H54 (cell line): ENCODE measurements at regions not wholly inside any gene's neighbourhood (a gene's known extent, or its start where the extent isn't known, plus 50 kb on each side); places are given as distances from the start of the nearest gene placed in this dataset.

ENCODE experiments used
- DNase-seq: peaks from one replicate; pipeline ENCODE4 v3.0.0; 2011; ENCODE audit warnings: low spot score, mixed read lengths; ENCODE audit not compliant: insufficient read length
- FAIRE-seq: peaks from 3 replicates; lab custom pipeline; 2011; peaks lifted over from hg19 to GRCh38; lab: Jason Lieb, UNC
- POLR2A ChIP-seq: IDR thresholded peaks from 2 replicates; pipeline ENCODE4 v1.6.1; 2011; ENCODE audit warnings: low read depth, mild to moderate bottlenecking, low read length

DNA sequence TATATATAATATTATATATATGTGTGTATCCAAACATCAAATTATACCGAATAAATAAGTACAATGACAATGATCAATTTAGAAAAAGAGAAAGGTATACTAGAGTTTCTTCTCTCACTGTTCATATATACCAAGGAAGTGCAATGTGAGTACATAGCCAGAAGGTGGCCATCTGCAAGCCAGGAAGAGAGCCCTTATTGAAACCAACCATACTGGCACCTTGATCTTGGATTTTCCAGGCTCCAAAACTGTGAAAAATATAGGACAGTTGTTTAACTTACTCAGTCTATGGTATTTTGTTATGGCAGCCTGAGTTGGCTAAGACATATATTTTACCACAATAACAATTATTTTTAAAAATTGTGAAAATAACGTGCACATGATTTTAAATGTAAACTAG, 1490.2 kb upstream of the SLC39A10 start:
- DNase-seq: no peak
- FAIRE-seq: peak; percentile 81
- TF ChIP-seq POLR2A: no peak

GRCh38 chr2:194155431-194155830, 1501.6 kb upstream of the SLC39A10 start:
- FAIRE-seq (no peak), DNase-seq (no peak)
- TF ChIP-seq POLR2A: no peak

DNA sequence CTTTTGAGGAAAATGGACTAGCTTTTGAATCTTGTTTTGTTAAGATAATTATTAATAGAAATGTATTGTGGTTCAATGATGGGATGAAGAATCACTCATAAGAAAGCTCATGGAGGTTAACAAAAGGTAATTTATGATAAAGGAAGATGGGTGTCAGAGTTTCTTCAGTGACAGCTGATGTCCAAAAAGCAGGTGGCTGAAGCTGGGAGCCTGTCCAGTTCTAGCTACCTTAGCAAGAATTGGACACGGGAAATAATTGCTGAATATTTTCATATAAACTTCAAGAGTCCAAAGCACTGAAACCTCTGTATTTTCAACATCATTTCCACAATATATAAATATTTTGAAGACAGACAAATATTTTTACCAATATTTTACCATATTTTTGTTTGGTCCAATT, 1505.8 kb upstream of the SLC39A10 start:
- no peak for FAIRE-seq
- TF ChIP-seq POLR2A: no peak

GRCh38 chr2:194135463-194135862, 1521.6 kb upstream of the SLC39A10 start:
- TF ChIP-seq POLR2A: no peak
- FAIRE-seq (no peak), DNase-seq (no peak)

More for the DNA sequence above, 1505.8 kb upstream of the SLC39A10 start:
- no peak for DNase-seq

GRCh38 chr2:194128810-194129209, 1528.2 kb upstream of the SLC39A10 start:
- TF ChIP-seq POLR2A: no peak
- FAIRE-seq (no peak), DNase-seq (no peak)

- FAIRE-seq (no peak), DNase-seq (no peak)
- TF ChIP-seq POLR2A: no peak
Observed at GRCh38 chr2:194126418-194126817, 1530.6 kb upstream of the SLC39A10 start.

DNA sequence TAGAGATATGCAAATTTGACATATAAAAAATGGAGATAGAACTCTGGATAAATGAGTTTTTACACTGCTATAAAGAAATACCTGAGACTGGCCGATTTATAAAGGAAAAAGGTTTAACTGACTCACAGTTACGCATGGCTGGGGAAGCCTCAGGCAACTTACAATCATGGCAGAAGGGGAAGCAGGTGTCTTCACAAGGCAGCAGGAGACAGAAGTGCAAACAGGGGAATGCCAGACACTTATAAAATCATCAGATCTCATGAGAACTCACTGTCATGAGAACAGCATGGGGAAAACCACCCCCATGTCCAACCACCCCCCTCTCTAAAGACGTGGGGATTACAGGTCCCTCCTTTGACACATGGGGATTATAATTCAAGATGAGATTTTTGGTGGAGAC, 1540.2 kb upstream of the SLC39A10 start:
- no peak for FAIRE-seq

DNA sequence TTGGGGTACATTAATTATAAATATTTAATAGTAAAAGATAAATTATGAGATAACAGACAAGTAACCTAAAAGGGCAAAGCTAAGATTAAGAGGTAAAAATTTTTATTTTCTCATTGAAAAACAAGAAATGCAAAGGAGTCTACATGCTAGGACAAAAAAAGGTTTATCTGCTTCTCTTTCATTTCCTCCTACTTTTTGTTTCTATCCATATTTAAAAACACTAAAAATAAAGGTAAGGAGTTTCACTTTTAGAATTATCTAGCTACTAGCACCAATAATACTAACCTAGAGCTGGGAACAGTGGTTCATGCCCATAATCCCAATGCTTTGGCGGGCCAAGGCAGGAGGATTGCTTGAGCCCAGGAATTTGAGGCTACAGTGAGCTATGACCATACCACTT, 1551.7 kb upstream of the SLC39A10 start:
- DNase-seq: no peak
- no peak for FAIRE-seq
- TF ChIP-seq POLR2A: no peak

More for the DNA sequence above, 1540.2 kb upstream of the SLC39A10 start:
- TF ChIP-seq POLR2A: no peak
- DNase-seq: no peak

GRCh38 chr2:194104687-194105086, 1552.3 kb upstream of the SLC39A10 start:
- FAIRE-seq (no peak), DNase-seq (no peak)
- no peak for TF ChIP-seq POLR2A

DNA sequence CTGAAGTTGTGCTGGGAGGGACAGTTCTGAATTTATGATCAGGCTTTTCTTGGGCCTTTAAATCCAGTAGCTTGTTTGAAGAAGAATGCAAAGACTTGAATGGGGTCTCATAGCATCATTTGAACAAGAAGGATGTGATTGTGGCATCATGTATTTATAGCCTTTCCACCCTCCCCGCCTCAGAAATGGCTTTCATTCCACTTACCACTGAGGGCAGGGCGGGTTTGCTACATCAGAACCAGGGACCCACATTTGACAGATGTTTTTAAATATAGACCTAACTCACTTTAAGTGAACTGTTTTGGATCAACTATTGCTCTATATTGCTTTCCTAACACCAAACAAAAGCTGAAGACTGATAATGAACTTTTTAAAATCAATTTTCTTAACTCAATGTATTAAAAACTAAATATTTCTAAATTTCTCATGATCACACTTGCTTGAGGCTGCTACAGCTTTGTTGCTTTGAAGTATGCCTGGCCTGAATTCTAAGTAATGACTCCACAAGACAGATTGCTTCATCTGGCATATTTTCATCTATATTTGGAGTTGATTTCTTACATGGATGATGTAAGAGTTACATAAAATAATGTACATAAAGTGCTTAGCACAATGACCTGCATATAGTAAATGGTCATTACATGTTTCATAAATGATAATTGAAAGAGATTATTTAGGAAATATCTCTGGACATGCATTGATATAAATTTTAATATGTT, 1552.9 kb upstream of the SLC39A10 start:
- FAIRE-seq (no peak), DNase-seq (no peak)
- TF ChIP-seq POLR2A: no peak

DNA sequence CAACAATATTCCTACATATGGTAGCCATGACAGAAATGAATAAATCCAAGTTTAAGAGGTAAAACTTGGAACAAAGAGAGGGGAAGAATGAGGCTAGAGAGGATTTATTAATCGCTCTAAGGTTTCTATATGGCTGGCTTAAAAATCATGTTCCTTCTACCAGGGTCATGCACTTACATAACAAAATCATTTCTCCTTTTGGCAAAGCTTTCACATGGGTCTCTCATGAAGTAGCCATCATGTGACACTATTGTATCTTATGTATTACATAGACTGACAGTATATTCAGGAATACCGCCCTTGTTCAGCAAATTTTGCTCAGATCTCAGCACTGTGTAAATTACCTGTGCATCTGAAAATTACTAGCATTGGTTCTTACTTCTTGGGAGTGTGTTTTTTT, 1554.5 kb upstream of the SLC39A10 start:
- FAIRE-seq: no peak
- DNase-seq: no peak
- TF ChIP-seq POLR2A: no peak

GRCh38 chr2:194100201-194100600, 1556.8 kb upstream of the SLC39A10 start:
- TF ChIP-seq POLR2A: no peak
- FAIRE-seq (no peak), DNase-seq (no peak)

GRCh38 chr2:194096402-194096801, 1560.6 kb upstream of the SLC39A10 start:
- FAIRE-seq (no peak), DNase-seq (no peak)
- TF ChIP-seq POLR2A: no peak

GRCh38 chr2:194095359-194095758, 1561.7 kb upstream of the SLC39A10 start:
- TF ChIP-seq POLR2A: no peak
- DNase-seq (no peak), FAIRE-seq (no peak)

GRCh38 chr2:194090251-194090905, 1566.6 kb upstream of the SLC39A10 start:
- TF ChIP-seq POLR2A: no peak
- no peak for FAIRE-seq
- DNase-seq: no peak
